Astrocyte of the spinal cord (primary cell): ENCODE measurements at regions not wholly inside any gene's neighbourhood (a gene's known extent, or its start where the extent isn't known, plus 50 kb on each side); places are given as distances from the start of the nearest gene placed in this dataset.

Experiments
- DNase-seq: peaks from one replicate; pipeline ENCODE4 v3.0.0; 2011; ENCODE audit warnings: low read depth, low spot score
- H3K4me3 ChIP-seq: 2 replicates; pipeline ENCODE4 v1.5.1; 2011; ENCODE audit warnings: low read depth, mild to moderate bottlenecking, low read length, moderate library complexity
- CTCF ChIP-seq: IDR thresholded peaks from 2 replicates; pipeline ENCODE4 v1.5.1; 2012; ENCODE audit warnings: low read depth, mild to moderate bottlenecking, low read length, inconsistent platforms
- in situ Hi-C: cut with HindIII; loops from 2 replicates; pipeline ENCODE4 v1.10.0; 2017; ENCODE audit warnings: low sequenced_read_pairs

GRCh38 chr5:114001076-114001475 lies 360.8 kb upstream of the KCNN2 start:
- no peak for DNase-seq
- in situ Hi-C loops, result no loop called here
- no peak overlapping the region for H3K4me3 ChIP-seq
- TF ChIP-seq CTCF, result no peak

- no peak for DNase-seq
- no peak overlapping the region for H3K4me3 ChIP-seq
- in situ Hi-C loops, result no loop called here
- no peak for TF ChIP-seq CTCF
Measured at GRCh38 chr5:114006582-114006981, 355.3 kb upstream of the KCNN2 start.

- H3K4me3 ChIP-seq, result no peak overlapping the region
- in situ Hi-C loops, result no loop called here
- no peak for DNase-seq
- no peak for TF ChIP-seq CTCF
Measured at GRCh38 chr5:114007678-114008077, 354.2 kb upstream of the KCNN2 start.

- DNase-seq, result peak; percentile 58
- no peak overlapping the region for H3K4me3 ChIP-seq
- in situ Hi-C loops, result no loop called here
- TF ChIP-seq CTCF, result no peak
Measured at GRCh38 chr5:114010362-114010761, 351.5 kb upstream of the KCNN2 start.

- TF ChIP-seq CTCF, result no peak
- in situ Hi-C loops, result no loop called here
- no peak overlapping the region for H3K4me3 ChIP-seq
- DNase-seq, result no peak
Measured at GRCh38 chr5:114018186-114018585, 343.7 kb upstream of the KCNN2 start.

GRCh38 chr5:114038756-114039155 lies 323.1 kb upstream of the KCNN2 start:
- no peak overlapping the region for H3K4me3 ChIP-seq
- DNase-seq, result no peak
- no peak for TF ChIP-seq CTCF
- in situ Hi-C loops, result no loop called here

- no peak overlapping the region for H3K4me3 ChIP-seq
- no peak for DNase-seq
- in situ Hi-C loops, result no loop called here
- no peak for TF ChIP-seq CTCF
Measured at GRCh38 chr5:114050087-114050486, 311.8 kb upstream of the KCNN2 start.
